ENCODE measurements at regions not wholly inside any gene's neighbourhood (a gene's known extent, or its start where the extent isn't known, plus 50 kb on each side); places are given as distances from the start of the nearest gene placed in this dataset.
A peak's percentile ranks its signal among the peaks of the same experiment; 100 is the strongest.

DNA sequence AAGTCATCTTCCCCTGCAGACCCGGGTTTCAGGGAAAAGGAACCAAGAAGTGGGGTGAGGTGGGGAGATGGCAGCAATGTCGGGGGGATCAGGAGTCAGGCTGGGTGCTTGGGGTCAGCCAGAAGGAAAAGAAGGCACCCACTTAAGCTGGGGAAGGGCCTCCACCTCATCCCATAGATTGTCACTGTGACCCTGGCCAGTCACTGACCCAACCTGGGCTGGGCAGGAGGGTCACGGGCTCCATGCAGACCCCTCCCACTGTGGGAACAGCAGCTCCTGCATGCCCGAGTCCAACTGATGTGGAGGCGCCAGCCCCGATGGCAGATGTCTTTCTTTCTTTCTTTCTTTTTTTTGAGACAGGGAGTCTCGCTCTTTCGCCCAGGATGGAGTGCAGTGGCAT lies 53.6 kb upstream of the HAAO start:
- H3K36me3 ChIP-seq (ENCODE audit: low read depth) = no peaks in the 10 kb centered on the region
- no peak for TF ChIP-seq CTCF (IDR thresholded peaks at IDR 0.05)
- ATAC-seq = no peak
- no peaks in the 10 kb centered on the region for H3K4me1 ChIP-seq (ENCODE audit: low read depth)
- H3K9me3 ChIP-seq = no peaks in the 10 kb centered on the region
- no peak for DNase-seq
- no peak overlapping the region for H3K4me3 ChIP-seq
- intact Hi-C loops (cut with DNase I, micrococcal nuclease) = no loop called here

DNA sequence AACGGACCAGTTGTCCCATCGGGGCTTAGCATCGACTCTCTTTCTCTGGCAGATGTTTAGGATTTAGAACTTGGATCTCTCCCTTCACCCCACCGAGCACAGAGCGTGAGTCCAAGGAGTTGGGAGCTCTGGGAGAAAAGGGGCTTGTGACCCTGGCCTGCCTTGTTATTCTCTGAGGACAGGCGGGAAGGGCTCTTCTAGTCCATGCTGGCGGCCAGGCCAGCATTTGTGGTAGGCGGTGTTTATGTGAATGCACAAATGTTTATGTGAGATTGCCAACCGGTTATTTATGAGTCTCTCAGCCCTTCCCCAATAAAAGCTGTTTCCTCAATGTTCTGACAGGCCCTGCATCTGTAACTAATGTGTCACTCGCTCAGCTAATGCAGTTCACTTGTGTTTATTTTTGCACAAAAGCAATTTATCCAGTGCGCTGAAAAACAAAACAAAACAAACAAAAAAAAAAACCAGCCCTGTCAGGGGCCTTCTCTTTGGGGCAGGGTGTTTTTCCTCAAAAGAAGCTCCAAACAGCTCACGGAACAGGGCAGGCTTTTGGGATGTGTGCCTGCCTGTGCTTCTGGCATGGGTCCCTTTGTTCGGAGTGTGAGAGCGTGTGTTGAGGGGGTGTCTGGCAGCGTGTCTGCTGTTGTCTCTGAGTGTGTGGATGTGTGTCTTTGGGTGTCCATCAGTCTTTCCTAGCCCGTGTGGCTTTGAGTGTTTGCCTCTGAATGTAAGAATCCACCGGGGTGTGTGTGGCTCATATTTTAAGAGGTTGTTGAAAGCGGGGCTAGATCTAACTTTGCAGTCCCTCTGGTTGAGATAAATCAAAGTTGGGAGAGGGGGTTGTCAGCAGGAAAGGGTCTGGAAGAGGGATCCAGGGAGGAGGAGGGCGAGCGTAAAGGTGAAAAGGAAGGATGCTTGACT lies 52.8 kb upstream of the HAAO start:
- H3K9me3 ChIP-seq = no peaks in the 10 kb centered on the region
- intact Hi-C loops (cut with DNase I, micrococcal nuclease) = no loop called here

GRCh38 chr2:42844366-42844765 lies 52.0 kb upstream of the HAAO start:
- DNase-seq = no peak
- H3K9me3 ChIP-seq = no peaks in the 10 kb centered on the region
- intact Hi-C loops (cut with DNase I, micrococcal nuclease) = no loop called here
- H3K4me3 ChIP-seq = no peak overlapping the region
- ATAC-seq = no peak
- H3K36me3 ChIP-seq (ENCODE audit: low read depth) = no peaks in the 10 kb centered on the region
- no peaks in the 10 kb centered on the region for H3K4me1 ChIP-seq (ENCODE audit: low read depth)
- no peak for TF ChIP-seq CTCF (IDR thresholded peaks at IDR 0.05)

More for the DNA sequence above, 52.8 kb upstream of the HAAO start:
- no peaks in the 10 kb centered on the region for H3K4me1 ChIP-seq (ENCODE audit: low read depth)
- TF ChIP-seq CTCF (IDR thresholded peaks at IDR 0.05) = no peak
- H3K36me3 ChIP-seq (ENCODE audit: low read depth) = no peaks in the 10 kb centered on the region
- DNase-seq (peak in 2 of 3 donors; percentile 51 to 69), ATAC-seq (peak; percentile 64)
- no peak overlapping the region for H3K4me3 ChIP-seq

GRCh38 chr2:42843611-42844010 lies 51.2 kb upstream of the HAAO start:
- ATAC-seq (no peak), DNase-seq (no peak)
- no peak for TF ChIP-seq CTCF (IDR thresholded peaks at IDR 0.05)
- Histone ChIP-seq H3K9me3 (no peaks in the 10 kb centered on the region), H3K36me3 (ENCODE audit: low read depth) (no peaks in the 10 kb centered on the region), H3K4me1 (ENCODE audit: low read depth) (no peaks in the 10 kb centered on the region), H3K4me3 (no peak overlapping the region)
- intact Hi-C loops (cut with DNase I, micrococcal nuclease) = no loop called here

- DNase-seq (no peak), ATAC-seq (no peak)
- intact Hi-C loops (cut with DNase I, micrococcal nuclease) = no loop called here
- no peak for TF ChIP-seq CTCF (IDR thresholded peaks at IDR 0.05)
- H3K36me3 ChIP-seq (ENCODE audit: low read depth) = no peaks in the 10 kb centered on the region
- H3K9me3 ChIP-seq = no peaks in the 10 kb centered on the region
- no peak overlapping the region for H3K4me3 ChIP-seq
- no peaks in the 10 kb centered on the region for H3K4me1 ChIP-seq (ENCODE audit: low read depth)
These were observed 50.7 kb upstream of the HAAO start for GRCh38 chr2:42843131-42843530.
